ENCODE measurements at regions not wholly inside any gene's neighbourhood (a gene's known extent, or its start where the extent isn't known, plus 50 kb on each side); places are given as distances from the start of the nearest gene placed in this dataset.

DNA sequence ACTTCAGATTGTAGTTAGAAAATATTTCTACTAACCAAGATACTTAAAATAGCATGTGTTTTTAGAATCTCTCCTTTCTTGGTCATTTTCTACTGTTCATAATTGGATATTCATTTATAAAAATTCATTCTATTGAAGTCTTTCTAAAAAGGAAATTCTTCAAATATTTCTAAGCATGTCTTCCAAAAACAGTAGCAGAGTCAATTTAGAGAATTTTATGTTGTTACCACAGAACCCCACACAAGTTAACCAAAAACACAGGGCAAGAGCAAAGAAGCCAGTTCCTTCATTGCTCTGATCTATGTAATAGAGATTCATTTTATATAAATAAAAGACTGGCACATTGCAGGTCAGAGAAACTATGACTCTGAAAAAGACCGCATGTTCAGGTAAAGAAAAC, 345.1 kb upstream of the PITX2 start:
- DNase-seq, result no peak

DNA sequence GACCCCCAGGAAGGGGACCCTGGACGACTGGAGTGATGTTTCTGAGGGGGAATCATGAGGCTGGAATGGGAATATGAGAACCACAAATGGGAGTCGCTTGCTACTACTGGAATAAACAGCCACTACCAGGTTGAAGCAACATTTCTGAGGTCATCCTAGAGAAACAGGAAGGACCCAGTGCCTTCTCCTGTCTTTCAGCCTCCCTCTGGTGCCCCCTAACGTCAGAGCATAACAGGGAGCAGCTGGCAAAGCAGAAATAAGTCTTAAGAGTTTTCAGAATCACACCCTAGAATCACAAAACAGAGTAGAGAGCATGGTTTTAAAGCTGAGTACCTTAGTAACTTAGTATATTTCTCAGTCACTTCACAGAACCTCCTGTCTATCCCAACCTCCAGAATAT, 347.8 kb upstream of the PITX2 start:
- DNase-seq, result no peak

DNA sequence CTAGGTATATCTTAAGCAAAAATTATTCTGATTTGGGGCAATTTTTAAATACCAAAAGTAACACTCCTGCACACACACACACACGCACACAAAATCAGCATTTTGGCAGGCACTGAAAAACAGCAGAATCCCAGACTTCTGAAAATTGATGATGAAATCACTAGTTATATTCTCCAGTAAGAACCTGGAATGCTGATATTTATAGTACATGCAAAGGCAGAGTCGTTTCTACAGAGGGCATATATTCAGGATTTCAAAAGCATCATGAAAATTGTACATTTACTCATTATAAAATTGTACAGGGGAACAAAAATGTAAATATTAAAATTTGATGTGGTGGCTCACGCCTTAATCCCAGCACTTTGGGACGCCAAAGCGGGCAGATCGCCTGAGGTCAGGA, 352.5 kb upstream of the PITX2 start:
- DNase-seq, result no peak

DNA sequence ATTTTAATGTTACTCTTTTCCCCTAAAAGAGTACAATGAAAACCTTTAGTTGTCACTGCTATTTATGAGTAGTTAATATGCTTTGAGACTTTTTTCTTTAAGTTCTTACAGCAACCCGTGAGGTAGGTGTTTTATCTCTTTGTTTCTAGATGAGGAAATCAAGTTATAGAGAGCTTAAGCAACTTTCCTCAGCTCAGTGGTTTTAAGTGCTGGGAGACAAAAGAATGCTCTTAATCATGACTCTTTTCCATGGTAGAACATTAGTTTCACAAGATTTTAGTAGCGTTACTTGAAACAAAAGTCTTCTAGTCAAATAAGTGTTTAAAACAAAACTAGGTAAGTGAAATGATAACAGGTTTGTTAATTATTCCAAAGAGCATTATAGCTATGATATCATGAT, 354.7 kb upstream of the PITX2 start:
- DNase-seq, result no peak

DNA sequence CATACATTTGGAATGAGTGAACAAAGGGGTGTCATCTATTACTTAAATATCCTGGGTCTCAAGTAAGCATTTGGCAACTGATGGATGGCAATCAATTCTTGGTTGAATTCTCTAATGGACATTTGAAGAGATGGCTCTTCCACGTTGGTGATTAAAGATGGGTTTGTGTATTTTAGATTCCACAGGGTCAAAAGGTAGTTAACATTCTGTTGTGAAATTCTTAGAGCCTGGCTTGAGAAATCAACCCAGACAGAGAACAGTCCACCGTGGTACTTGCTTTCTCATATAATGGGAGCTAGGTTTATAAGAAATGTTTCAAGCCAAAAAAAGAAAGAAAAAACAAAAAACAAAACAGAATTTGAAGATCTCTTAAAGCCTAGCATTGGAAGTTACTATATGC, 355.9 kb upstream of the PITX2 start:
- DNase-seq, result no peak

DNA sequence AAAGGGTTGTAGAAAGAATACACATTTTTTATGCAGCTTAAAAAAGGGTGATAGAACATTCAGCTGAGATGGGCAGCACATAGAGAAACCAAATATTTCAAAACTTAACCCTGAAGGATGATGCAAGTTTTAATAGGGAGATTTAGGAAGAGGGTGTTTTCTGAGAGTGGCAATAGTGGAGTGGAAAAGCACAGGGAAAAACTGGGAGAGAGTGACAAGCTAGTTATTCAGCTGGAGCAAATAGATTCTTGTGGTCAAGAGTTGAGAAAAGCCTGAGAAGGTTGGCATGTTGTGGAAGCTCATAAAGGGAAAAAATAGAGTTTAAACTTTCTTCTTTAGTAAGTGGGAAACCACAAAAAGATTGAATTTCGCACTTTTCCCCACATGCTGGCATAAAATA, 359.6 kb upstream of the PITX2 start:
- no peak for DNase-seq

DNA sequence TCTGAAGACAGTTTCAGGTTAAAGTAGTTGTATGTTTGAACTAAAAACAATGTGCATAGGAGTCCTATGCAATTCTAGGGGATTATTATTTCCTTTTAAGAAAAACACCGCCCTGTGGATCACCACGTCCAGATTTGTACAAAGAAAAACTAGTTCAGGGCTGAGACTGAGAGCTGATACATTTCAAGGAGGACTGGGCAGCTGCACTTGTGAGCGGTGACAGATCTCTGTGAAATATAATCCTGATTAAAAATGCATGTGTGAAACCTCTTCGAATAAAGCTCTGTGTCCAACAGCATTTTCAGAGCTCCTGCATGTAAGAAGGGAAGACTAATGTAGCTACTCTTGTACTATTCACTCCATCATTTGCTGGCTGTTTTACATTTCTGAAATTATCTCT, 365.8 kb upstream of the PITX2 start:
- DNase-seq, result no peak

DNA sequence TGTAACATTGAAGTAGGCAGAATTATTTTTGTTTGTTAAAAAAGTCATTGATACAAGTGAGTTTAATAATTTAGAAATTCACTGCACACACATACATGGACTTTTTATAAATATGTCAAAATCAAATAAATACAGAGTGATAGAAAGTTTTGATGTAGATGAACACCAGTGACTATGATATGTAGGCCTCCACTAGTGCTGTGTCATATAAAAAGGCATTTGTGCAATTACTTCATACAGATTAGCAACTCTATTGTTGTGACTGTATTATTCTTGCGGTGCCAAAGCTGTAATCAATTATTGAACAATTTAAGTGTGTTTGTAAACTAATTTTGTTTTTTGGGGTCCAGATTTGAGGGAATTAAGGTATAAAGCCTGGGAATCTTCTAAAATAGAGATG, 366.2 kb upstream of the PITX2 start:
- no peak for DNase-seq

DNA sequence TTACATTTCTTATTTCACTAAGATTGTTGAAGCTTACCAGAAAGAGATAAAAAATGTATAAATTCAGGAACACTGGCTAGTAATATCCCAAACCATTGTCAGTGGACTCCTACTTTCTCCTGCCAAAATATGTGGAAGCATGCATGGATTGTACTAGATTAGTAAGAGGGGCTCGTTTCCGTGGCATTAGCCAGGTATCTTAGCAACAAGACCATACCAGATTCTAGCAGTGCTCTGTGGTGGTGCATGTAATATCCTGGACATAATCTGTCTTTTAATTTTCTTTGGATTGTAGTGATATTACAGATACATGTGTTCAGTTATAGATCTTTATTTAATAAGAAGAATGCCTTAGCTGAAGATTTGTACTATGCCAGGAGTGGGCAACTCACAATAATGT, 371.9 kb upstream of the PITX2 start:
- no peak for DNase-seq

DNA sequence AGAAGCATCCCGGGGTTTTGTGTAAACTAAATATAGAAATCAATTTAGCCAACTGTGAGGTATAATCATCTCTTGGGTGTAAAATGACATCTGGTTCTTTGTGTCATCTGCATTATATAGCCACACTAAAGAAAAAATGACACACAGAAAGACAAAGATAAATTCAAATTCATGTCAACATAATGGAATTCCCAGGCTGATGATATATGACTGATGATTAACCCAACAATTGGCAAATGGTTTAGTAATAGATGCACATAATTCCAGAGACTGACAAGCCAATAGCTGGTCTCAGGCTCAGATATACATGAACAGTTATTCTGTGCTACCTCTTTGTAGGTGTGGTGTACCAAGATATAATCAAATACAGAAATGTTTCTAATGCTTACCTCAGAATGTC, 375.4 kb upstream of the PITX2 start:
- DNase-seq, result no peak

DNA sequence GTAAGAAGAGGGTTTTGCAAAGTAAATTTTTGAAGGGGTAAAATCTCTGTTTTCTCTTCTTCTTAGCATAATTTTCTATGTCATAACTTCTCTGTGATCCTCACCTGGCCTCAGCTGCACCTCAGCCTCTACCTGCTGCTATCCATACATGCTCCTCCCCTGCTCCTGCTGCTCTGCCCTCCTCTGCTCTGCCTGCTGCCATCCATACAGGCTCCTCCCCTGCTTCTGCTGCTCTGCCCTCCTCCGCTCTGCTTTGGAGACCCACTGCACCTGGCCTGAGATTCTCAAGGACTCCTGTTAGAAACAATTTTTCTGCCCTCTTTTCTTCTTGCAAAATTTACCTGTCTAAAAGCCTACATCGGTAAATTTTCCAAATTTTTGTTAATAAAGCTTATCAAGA, 388.6 kb upstream of the PITX2 start:
- no peak for DNase-seq

DNA sequence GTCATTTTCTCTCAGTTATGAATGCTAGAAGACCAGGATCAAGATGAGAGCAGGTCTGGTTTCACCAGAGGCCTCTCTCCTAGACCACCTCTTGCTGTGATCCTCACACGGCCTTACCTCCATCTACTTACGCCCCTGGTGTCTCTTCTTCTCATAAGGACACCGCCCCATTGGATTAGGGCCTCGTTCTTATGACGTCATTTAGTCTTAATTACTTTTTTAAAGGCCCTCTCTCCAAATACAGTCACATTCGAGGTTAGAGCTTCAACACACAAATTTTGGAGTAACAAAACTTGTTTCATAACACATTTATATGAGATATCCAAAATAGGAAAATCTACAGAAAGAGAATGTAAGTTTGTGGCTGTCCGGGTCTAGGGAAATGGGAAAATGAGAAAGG, 391.0 kb upstream of the PITX2 start:
- no peak for DNase-seq

DNA sequence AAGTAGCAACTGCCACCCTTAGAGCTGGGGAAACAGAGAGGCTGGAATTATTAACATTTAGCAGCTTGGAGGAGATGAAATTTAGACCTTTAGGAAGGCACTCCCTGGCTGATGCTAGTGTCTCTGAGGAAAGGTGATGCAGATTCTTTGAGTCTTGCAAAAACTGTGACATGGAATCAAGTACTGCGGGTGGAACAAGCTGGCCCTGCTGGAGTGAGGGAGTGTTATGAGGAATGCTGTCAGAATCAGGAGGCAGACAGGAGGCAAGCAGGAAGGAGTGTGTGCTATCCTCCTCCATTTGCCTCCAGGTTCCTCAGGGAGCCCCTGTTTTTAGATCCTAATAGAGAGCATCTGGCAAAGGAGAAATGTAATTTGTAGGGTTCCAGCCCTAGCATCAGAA, 391.7 kb upstream of the PITX2 start:
- no peak for DNase-seq

DNA sequence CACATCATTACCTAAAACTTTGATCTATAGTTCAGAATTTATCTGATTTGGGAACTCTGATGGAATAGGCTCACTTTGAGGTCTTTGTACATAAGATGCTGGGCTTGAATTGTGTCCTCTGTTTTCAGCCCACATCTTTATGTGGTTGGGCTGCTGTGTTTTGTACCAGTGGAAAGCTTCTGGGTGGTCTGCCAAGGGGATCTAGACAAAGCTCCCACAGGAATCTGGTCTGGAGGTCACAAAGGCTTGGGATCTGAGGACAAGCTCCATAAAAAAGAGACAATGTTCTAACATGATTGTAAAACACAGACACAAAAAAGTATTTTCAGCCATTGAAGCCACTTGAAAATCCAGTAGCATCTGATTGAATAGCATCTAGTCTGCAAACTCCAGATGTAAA, 393.5 kb upstream of the PITX2 start:
- no peak for DNase-seq

DNA sequence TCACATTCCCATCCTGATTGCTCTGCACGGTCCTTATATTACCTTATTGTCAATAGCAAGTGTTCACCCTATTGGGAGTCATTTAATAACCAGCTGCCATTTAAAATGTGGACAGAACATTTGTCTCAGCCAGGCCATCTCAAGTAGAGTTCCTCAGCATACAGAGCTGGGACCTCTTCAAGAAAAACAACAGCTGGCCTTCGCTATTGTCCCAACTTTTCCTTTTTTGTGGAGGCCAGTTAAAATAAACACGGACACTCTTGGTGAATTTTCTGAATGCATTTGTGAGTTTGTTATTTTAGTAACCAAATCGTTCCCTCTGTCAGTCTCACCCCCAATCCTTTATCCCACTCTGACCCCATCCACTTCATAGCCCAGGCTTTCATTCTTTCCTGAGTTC, 395.3 kb upstream of the PITX2 start:
- no peak for DNase-seq

DNA sequence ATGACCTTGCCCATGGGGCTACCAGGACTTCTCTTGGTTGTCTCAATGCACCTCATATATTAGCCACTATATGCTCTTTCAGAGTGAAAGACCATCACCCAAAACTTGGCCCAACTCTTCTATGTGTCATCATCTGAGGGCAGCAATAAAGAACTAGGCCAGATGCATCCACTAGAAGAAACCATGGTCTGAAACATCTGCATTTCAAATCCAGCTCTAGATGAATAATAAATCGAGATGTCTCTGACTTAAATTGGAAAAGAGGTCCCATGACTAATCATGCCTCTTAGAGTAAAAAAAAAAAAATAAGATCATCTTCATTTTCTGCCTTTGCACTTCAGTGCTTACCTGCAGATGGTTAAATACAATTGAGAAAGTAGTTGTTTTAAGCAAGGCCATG, 397.6 kb upstream of the PITX2 start:
- no peak for DNase-seq

DNA sequence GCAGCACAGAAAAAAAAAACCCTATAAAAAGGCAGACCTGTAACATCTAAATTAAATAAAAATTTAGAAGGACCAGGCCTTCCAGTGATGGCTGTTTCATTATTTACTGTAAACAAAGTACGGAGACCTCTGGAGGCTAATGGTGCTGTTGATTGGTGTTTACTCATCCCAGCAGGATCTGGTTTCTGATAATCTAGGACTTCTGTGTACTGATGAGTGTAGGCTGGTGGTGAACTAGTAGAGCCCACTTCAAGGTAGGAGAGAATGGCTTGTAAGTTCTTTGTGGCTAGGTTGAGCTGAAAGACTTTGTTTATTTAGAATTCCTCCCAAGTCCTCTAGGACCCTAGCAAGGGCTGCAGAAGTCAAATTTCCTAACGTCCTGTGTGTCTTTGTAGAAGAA, 398.1 kb upstream of the PITX2 start:
- DNase-seq, result no peak

DNA sequence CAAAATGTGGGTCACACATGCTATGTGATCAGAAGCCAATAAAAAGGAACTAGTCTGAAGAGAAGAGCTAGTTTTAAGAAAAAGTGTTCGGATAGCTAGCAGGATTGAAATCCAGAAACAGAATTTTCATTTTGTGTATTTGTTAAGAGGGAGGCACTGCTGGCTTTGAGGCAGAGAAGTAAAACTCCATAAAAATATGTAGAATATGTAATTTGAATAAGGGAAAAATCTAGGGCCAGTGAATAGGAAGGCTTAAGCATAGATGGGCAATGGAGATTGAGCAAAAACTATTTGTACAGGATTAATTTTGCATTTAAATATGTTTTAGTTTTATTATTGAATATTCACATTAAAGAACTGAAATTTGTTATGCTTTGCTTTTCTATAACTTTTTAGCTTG, 399.9 kb upstream of the PITX2 start:
- no peak for DNase-seq

DNA sequence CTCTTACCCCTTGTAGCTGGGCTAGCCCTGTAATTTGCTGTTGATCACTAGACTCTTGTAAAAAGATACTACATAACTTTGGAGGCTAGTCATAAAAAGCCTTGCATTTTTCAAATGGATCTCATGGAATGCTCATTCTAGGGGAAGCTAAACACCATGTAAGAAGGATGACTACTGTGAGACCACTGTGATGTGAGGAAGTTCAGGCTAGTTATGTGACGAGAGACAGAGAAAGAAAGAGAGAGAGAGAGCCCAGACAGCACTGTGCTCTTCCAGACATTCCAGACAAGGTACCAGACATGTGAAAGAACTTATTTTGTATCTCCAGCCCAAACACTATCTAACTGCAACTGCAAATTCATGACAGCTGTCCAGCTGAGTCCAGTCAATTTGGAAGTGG, 404.6 kb upstream of the PITX2 start:
- DNase-seq, result no peak

DNA sequence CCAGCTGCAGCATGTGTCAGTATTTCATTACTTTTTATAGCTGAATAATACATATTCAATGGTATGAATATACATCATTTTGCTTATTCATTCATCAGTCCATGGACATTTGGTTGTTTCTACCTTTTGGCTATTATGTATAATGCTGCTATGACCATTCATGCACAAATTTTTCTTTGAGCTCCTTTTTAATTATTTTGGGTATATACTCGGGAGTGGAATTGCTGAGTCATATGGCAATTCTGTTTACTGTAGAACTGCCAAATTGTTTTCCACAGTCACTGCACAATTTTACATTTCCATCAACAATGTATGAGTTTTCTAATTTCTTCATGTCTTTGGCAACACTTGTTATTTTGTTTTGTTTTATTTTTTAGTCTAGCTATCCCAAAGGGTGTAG, 405.9 kb upstream of the PITX2 start:
- no peak for DNase-seq

DNA sequence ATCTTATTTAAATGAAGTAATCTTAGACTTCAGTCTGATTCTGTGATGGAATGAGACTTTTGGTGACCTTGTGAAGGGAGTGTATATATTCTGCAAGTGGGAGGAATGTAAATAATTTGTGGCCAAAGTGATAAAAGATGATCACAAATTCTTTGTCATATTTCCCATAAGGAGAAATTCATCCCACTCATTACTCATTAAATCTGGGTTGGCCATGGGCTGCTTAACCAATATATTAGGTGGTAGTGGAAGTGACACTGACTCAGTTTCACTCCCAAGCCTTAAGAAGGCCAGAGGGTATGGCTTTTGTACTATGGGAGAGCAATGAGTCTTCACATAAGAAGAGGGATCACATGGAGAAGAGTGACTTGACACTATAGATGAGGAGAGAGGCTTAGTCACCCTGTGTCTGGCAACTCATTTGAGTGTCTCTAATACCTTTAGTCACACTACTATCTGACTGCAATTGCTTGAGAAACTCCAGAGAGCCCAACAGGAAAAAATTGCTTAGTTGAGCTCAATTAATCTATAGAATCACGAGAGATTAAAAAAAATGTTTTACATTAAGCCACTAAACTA, 408.2 kb upstream of the PITX2 start:
- no peak for DNase-seq

DNA sequence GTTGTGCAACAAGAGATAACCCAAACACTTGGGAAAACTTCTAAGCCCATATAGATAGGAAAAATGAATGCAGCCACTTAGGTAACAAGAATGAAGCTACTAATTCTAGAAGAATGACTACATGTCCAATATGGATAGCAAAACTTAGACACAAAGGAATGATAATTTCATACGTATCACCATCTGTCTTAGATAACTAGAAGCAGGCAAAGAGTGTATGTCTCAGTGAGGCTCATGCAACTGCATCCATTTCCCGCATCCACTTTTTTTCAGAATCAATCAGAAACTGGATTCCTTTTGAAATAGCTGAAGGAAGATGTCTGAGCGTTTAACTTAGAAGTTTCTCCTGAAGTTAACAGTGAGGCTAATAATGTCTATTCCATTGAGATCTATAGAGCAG, 408.7 kb upstream of the PITX2 start:
- no peak for DNase-seq

DNA sequence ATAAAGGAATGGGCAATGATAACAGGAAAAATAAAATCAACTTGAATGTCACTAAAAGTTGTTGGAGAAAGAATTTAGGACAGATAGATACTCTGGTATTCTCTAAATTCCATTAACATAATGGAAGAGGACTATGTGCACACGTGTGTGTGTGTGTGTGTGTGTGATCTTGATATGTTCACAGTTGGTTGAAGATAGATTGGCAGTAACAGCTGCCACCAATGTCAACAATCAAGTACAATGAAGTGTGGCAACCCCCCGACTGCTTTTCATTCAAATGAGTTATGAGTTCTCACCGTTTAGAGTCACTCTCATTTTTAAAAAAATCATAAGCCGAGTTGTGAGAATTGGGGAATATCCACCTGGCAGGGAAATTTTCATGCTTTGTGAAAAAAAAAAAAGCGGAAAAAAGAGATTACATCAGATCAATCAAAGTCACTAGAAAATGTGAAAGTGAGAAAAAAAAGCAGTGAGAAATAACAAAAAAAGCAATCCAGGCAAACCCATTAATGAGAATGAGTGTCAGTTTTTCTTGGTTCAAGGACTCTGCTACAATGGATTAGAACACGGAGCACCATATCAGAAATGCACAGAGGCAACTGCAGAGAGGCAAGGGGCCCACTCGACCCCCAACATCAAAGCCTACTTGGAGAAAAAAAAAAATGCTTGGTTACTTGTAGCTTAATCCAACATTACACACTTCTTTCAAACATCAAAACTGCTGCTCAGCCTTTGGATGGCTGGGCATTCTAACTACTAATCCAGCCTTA, 414.9 kb upstream of the PITX2 start:
- DNase-seq, result no peak

DNA sequence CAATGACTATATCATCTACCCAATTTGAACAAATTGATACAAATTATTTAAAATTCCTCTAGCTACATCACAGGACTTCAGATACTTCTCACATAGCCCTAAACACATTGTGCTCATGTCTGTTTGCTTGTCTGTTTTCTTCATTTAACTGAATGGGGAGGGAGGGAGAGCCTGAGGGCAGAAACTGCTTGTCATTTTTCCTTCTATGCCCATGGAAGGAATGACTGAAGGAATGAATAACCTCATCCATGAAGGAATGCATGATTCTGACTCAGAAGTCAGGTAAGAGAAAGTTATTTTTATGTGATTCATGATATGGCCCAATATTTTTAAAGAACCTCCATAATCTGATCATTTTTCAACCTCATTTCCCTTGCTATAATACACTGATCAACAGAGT, 418.0 kb upstream of the PITX2 start:
- DNase-seq, result no peak

DNA sequence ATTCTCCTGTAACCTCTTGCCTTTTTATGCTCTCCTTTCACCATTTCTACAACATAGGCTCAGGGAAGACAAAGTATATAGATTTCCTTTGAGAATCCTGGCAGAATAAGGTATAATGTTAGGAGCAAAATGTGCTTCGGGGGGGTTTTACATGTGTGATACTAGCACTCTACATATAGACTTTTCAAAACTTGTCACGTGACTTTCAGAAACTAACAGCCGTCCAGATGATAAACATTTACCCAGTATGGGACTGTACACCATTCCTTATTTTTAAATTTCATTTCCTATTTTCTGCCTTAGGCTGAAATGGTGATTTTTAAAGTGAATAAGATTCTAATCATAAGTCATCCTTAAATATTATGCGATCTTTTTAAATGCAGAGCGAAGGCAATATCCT, 420.4 kb upstream of the PITX2 start:
- no peak for DNase-seq
